ENCODE measurements at regions not wholly inside any gene's neighbourhood (a gene's known extent, or its start where the extent isn't known, plus 50 kb on each side); places are given as distances from the start of the nearest gene placed in this dataset.

GRCh38 chr2:221075203-221075602 is 496.9 kb downstream of the EPHA4 start:
- no peaks in the 10 kb centered on the region for H3K9me3 ChIP-seq (ENCODE audit: low read depth)
- no peak for DNase-seq (ENCODE audit: low spot score)
- WGBS (ENCODE audit: low lambda C conversion rate, missing lambda C conversion rate): 41% methylated on average over 3 of the region's 3 CpGs
- no peaks in the 10 kb centered on the region for H3K36me3 ChIP-seq (replicated peaks; ENCODE audit: insufficient read depth, low read depth)
- H2AFZ ChIP-seq: no peak overlapping the region
- no peaks in the 10 kb centered on the region for H4K20me1 ChIP-seq (ENCODE audit: insufficient read depth, poor library complexity, severe bottlenecking)
- no peaks in the 10 kb centered on the region for H3K27me3 ChIP-seq
- no peaks in the 10 kb centered on the region for H3K4me1 ChIP-seq (ENCODE audit: insufficient read depth)
- TF ChIP-seq EZH2 (IDR thresholded peaks at IDR 0.05; ENCODE audit: borderline replicate concordance): no peak
- TF ChIP-seq EZH2phosphoT487 (IDR thresholded peaks at IDR 0.05; ENCODE audit: low read depth, severe bottlenecking, unreplicated experiment): no peak
- TF ChIP-seq, protein P1, sequence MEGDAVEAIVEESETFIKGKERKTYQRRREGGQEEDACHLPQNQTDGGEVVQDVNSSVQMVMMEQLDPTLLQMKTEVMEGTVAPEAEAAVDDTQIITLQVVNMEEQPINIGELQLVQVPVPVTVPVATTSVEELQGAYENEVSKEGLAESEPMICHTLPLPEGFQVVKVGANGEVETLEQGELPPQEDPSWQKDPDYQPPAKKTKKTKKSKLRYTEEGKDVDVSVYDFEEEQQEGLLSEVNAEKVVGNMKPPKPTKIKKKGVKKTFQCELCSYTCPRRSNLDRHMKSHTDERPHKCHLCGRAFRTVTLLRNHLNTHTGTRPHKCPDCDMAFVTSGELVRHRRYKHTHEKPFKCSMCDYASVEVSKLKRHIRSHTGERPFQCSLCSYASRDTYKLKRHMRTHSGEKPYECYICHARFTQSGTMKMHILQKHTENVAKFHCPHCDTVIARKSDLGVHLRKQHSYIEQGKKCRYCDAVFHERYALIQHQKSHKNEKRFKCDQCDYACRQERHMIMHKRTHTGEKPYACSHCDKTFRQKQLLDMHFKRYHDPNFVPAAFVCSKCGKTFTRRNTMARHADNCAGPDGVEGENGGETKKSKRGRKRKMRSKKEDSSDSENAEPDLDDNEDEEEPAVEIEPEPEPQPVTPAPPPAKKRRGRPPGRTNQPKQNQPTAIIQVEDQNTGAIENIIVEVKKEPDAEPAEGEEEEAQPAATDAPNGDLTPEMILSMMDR (IDR thresholded peaks at IDR 0.05; ENCODE audit: poor library complexity): no peak
- no peaks in the 10 kb centered on the region for H3K79me2 ChIP-seq
- H3K9me2 ChIP-seq (replicated peaks; ENCODE audit: insufficient read depth): no peaks in the 10 kb centered on the region
- H3K27ac ChIP-seq: no peak overlapping the region
- H3K4me2 ChIP-seq: no peak overlapping the region
- no peak overlapping the region for H3K4me3 ChIP-seq

DNA sequence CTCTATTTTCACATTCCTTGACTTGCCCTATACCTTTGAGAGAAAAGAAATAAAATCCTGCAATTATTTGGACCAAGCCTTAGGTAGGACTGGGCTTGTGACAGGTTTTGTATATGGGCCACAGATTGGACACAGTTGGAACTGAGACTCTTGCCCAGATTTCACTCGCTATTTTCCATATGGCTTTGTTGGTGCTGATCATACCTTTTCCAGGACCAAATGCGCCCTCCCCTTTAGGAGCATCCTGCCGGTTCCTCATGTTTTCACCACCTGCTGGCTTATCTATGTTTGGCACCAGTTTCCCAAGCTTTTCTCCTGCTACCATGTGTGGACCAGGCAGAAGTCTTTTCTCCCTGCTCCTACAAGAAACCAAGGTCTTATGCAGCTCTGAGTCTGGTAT is 494.9 kb downstream of the EPHA4 start:
- Histone ChIP-seq H3K9me3 (ENCODE audit: low read depth) (no peaks in the 10 kb centered on the region), H3K4me1 (ENCODE audit: insufficient read depth) (no peaks in the 10 kb centered on the region), H4K20me1 (ENCODE audit: insufficient read depth, poor library complexity, severe bottlenecking) (no peaks in the 10 kb centered on the region), H3K4me3 (no peak overlapping the region), H3K4me2 (no peak overlapping the region), H3K9me2 (replicated peaks; ENCODE audit: insufficient read depth) (no peaks in the 10 kb centered on the region), H3K36me3 (replicated peaks; ENCODE audit: insufficient read depth, low read depth) (no peaks in the 10 kb centered on the region), H3K27ac (no peak overlapping the region), H3K27me3 (no peaks in the 10 kb centered on the region), H2AFZ (no peak overlapping the region), H3K79me2 (no peaks in the 10 kb centered on the region)
- WGBS (ENCODE audit: low lambda C conversion rate, missing lambda C conversion rate): 95% methylated on average over 3 of the region's 3 CpGs
- TF ChIP-seq EZH2 (IDR thresholded peaks at IDR 0.05; ENCODE audit: borderline replicate concordance) (no peak), EZH2phosphoT487 (IDR thresholded peaks at IDR 0.05; ENCODE audit: low read depth, severe bottlenecking, unreplicated experiment) (no peak)
- TF ChIP-seq, protein P1 (IDR thresholded peaks at IDR 0.05; ENCODE audit: poor library complexity): no peak
- DNase-seq (ENCODE audit: low spot score): no peak

GRCh38 chr2:221077799-221078198 is 494.3 kb downstream of the EPHA4 start:
- Histone ChIP-seq H4K20me1 (ENCODE audit: insufficient read depth, poor library complexity, severe bottlenecking) (no peaks in the 10 kb centered on the region), H3K9me2 (replicated peaks; ENCODE audit: insufficient read depth) (no peaks in the 10 kb centered on the region), H3K9me3 (ENCODE audit: low read depth) (no peaks in the 10 kb centered on the region), H3K79me2 (no peaks in the 10 kb centered on the region), H3K4me2 (no peak overlapping the region), H3K27me3 (no peaks in the 10 kb centered on the region), H3K4me3 (no peak overlapping the region), H3K4me1 (ENCODE audit: insufficient read depth) (no peaks in the 10 kb centered on the region), H3K36me3 (replicated peaks; ENCODE audit: insufficient read depth, low read depth) (no peaks in the 10 kb centered on the region), H2AFZ (no peak overlapping the region), H3K27ac (no peak overlapping the region)
- TF ChIP-seq EZH2 (IDR thresholded peaks at IDR 0.05; ENCODE audit: borderline replicate concordance): no peak
- no peak for TF ChIP-seq EZH2phosphoT487 (IDR thresholded peaks at IDR 0.05; ENCODE audit: low read depth, severe bottlenecking, unreplicated experiment)
- TF ChIP-seq, protein P1 (IDR thresholded peaks at IDR 0.05; ENCODE audit: poor library complexity): no peak
- no peak for DNase-seq (ENCODE audit: low spot score)
- WGBS (ENCODE audit: low lambda C conversion rate, missing lambda C conversion rate): 96% methylated on average over 3 of the region's 3 CpGs

Data from hepatocyte (in vitro differentiated cells).